GM12891 (cell line): ENCODE measurements at regions not wholly inside any gene's neighbourhood (a gene's known extent, or its start where the extent isn't known, plus 50 kb on each side); places are given as distances from the start of the nearest gene placed in this dataset.

Source experiments
- POLR2A ChIP-seq: IDR thresholded peaks from 2 replicates; pipeline ENCODE4 v1.6.1; 2011; ENCODE audit warnings: low read depth, low read length, control low read depth
- POLR2AphosphoS5 ChIP-seq: IDR thresholded peaks from 2 replicates; pipeline ENCODE4 v1.6.1; 2011; ENCODE audit warnings: low read depth, low read length, control low read depth
- TAF1 ChIP-seq: IDR thresholded peaks from 2 replicates; pipeline ENCODE4 v1.6.1; 2011; ENCODE audit warnings: low read depth, low read length, control low read depth

DNA sequence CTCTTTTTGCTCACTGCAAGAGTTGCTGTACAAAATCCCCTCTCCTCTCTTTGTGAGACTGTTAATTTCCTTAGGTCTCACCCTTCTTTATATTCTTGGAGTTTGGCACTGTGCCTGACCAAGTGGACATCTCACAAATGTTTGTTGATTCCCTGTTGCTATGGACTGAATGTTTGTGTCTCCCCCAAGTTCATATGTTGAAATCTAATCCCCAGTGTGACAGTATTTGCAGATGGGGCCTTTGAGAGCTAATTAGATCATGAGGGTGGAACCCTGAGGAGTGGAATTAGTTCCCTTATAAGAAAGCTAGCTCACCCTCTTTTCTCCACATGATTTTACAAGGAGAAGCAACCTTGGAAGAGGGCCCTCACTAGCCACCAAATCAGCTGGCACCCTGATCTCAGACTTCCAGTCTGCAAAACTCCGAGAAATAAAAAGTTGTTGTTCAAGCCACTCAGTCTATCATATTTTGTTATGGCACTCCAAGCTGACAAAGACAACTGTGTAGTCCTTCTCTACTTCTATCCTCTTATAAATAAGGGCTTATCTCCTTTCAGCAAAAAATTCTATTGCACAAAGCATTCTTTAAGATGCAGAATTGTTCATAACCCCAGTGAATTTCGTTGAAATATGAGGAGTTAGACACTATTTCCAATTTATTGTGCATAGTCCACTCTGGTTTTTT, 65.5 kb upstream of the NPHP3 start:
- TF ChIP-seq POLR2A, result no peak
- no peak for TF ChIP-seq TAF1
- no peak for TF ChIP-seq POLR2AphosphoS5
